HepG2 (cell line): ENCODE measurements at regions not wholly inside any gene's neighbourhood (a gene's known extent, or its start where the extent isn't known, plus 50 kb on each side); places are given as distances from the start of the nearest gene placed in this dataset.
A peak's percentile ranks its signal among the peaks of the same experiment; 100 is the strongest.

Source experiments
- ATAC-seq: fragments of 200-7000 bp; cut with Tn5 transposase; 3 replicates; pipeline ENCODE4 v1.9.1; 2020; ENCODE audit warnings: mild to moderate bottlenecking, moderate library complexity
- BruUV-seq: library from RNA; stranded (reverse); fragments of 400-500 nt; replicated peaks from 2 replicates; lab custom pipeline; 2021; lab: Mats Ljungman, UMichigan
- CTCF ChIA-PET: fragments of 300-600 bp; formaldehyde crosslinking; extraction: SDS; loops from one replicate; lab custom pipeline; 2021; ENCODE audit warnings: low total read pairs, inconsistent platforms, low intra/inter-chr PET ratio; lab: Yijun Ruan, JAX
- POLR2A ChIA-PET: fragments of 350-600 bp; sonication (Branson Sonifier 250); formaldehyde crosslinking; loops from one replicate; lab custom pipeline; 2020; ENCODE audit warnings: antibody characterized with exemption, inconsistent platforms; lab: Yijun Ruan, JAX
- DNase-seq: peaks from one replicate; pipeline ENCODE4 v3.0.0-alpha.2; 2015; ENCODE audit warnings: low spot score
- FAIRE-seq: peaks from 3 replicates; lab custom pipeline; 2011; peaks lifted over from hg19 to GRCh38; lab: Jason Lieb, UNC
- H2AFZ ChIP-seq: one replicate; pipeline ENCODE4 v1.6.1; 2011; ENCODE audit warnings: low read length, inconsistent platforms
- H3K27ac ChIP-seq: fragments of 300-600 bp; 3 replicates; pipeline ENCODE4 v1.8.0; 2011; ENCODE audit warnings: mixed run types, mild to moderate bottlenecking, mixed read lengths, low read length, inconsistent platforms; ENCODE audit not compliant: insufficient read depth; ENCODE audit errors: extremely low read length
- H3K27me3 ChIP-seq, 2 experiments: fragments of 200-600 bp in 1 of 2; 2 replicates in 1 of 2; 3 replicates in 1 of 2; pipeline versions ENCODE4 v1.6.0 to v1.8.0; 2011; ENCODE audit warnings: low read length in 2 of 2, mild to moderate bottlenecking in 2 of 2, moderate library complexity in 2 of 2, inconsistent platforms in 1 of 2; ENCODE audit not compliant: insufficient read depth in 2 of 2, control insufficient read depth in 1 of 2
- H3K36me3 ChIP-seq, 2 experiments: fragments of 200-600 bp in 1 of 2; replicated peaks in 1 of 2; 2 replicates in 1 of 2; 3 replicates in 1 of 2; pipeline versions ENCODE4 v1.5.1 to v1.8.0; 2011; ENCODE audit warnings: low read length in 2 of 2, inconsistent platforms in 1 of 2; ENCODE audit not compliant: insufficient read depth in 2 of 2, control insufficient read depth in 1 of 2
- H3K4me1 ChIP-seq: 2 replicates; pipeline ENCODE4 v1.5.1; 2012; ENCODE audit warnings: low read length, inconsistent platforms; ENCODE audit not compliant: insufficient read depth
- H3K4me2 ChIP-seq: 2 replicates; pipeline ENCODE4 v1.6.0; 2011; ENCODE audit warnings: low read depth, low read length, inconsistent platforms
- H3K4me3 ChIP-seq, 3 experiments: fragments of 200-600 bp in 1 of 3; sonication (generic), shearing (Covaris generic) in 1 of 3; replicated peaks in 1 of 3; 2 replicates each; pipeline ENCODE4 v1.5.1; 2011 to 2016; ENCODE audit warnings: low read length in 3 of 3, inconsistent platforms in 2 of 3, low read depth in 2 of 3, mild to moderate bottlenecking in 2 of 3, control low read depth in 1 of 3, mixed read lengths in 1 of 3; ENCODE audit not compliant: insufficient read depth in 1 of 3
- H3K79me2 ChIP-seq: one replicate; pipeline ENCODE4 v1.6.1; 2011; ENCODE audit warnings: low read length, inconsistent platforms; ENCODE audit not compliant: insufficient read depth
- H3K9ac ChIP-seq: 2 replicates; pipeline ENCODE4 v1.6.0; 2011; ENCODE audit warnings: mild to moderate bottlenecking, low read depth, low read length, inconsistent platforms; ENCODE audit not compliant: insufficient read depth
- H3K9me3 ChIP-seq: 2 replicates; pipeline ENCODE4 v1.5.1; 2012; ENCODE audit warnings: mild to moderate bottlenecking, low read length
- H4K20me1 ChIP-seq: 2 replicates; pipeline ENCODE4 v1.6.0; 2011; ENCODE audit warnings: inconsistent platforms, mild to moderate bottlenecking, low read length, moderate library complexity; ENCODE audit not compliant: insufficient read depth
- AHR ChIP-seq: IDR thresholded peaks from 2 replicates; pipeline ENCODE4 v1.6.1; 2018; ENCODE audit warnings: missing genetic modification reagents, missing compliant biosample characterization
- MAFK ChIP-seq, 2 experiments: IDR thresholded peaks in 1 of 2; conservative IDR thresholded peaks in 1 of 2; 2 replicates each; pipeline ENCODE4 v1.6.1; 2011; ENCODE audit warnings: improper control_type of control experiment in 2 of 2, low read length in 2 of 2
- REXO4 ChIP-seq: sonication (generic); formaldehyde crosslinking; IDR thresholded peaks from 2 replicates; pipeline ENCODE4 v1.8.0; 2022; ENCODE audit warnings: missing genetic modification reagents, mild to moderate bottlenecking, borderline replicate concordance
- ZFY ChIP-seq: sonication (generic); formaldehyde crosslinking; IDR thresholded peaks from 2 replicates; pipeline ENCODE4 v1.4.0; 2020; ENCODE audit warnings: missing genetic modification reagents
- ZNF326 ChIP-seq: sonication (generic); formaldehyde crosslinking; IDR thresholded peaks from 2 replicates; pipeline ENCODE4 v1.4.0; 2020; ENCODE audit warnings: missing genetic modification reagents, borderline replicate concordance
- ZNF652 ChIP-seq: IDR thresholded peaks from 2 replicates; pipeline ENCODE4 v1.6.1; 2016; ENCODE audit warnings: low read depth, borderline replicate concordance
- ZNF747 ChIP-seq: sonication (generic); formaldehyde crosslinking; IDR thresholded peaks from 2 replicates; pipeline ENCODE4 v1.8.1; 2023; ENCODE audit warnings: missing genetic modification reagents, mild to moderate bottlenecking, borderline replicate concordance
- ZSCAN31 ChIP-seq: sonication (generic); formaldehyde crosslinking; IDR thresholded peaks from 2 replicates; pipeline ENCODE4 v1.5.0; 2020; ENCODE audit warnings: low read depth, mild to moderate bottlenecking, missing genetic modification reagents
- WGBS: methylation state at CpG from one replicate; pipeline ENCODE4 v1.1.6; 2017; ENCODE audit warnings: low lambda C conversion rate; 5-methylcytosine and 5-hydroxymethylcytosine counted together
- in situ Hi-C: cut with HindIII; loops from 2 replicates; pipeline ENCODE4 v1.10.0; 2017; ENCODE audit warnings: low pct_unique_long_range_greater_than_20kb; ENCODE audit not compliant: extremely low pct_ligation_motif_present
- intact Hi-C: fragments of 100-400 bp; cut with micrococcal nuclease; formaldehyde crosslinking; loops from one replicate; pipeline ENCODE4 v1.10.0; 2022; ENCODE audit not compliant: unreplicated experiment

- Histone ChIP-seq H3K36me3 (no peaks in the 10 kb centered on the region), H3K4me1 (no peaks in the 10 kb centered on the region), H3K4me3 (no peak overlapping the region), H3K9ac (no peak overlapping the region), H3K27ac (no peak overlapping the region), H3K4me2 (no peak overlapping the region), H3K79me2 (no peaks in the 10 kb centered on the region), H3K9me3 (no peaks in the 10 kb centered on the region), H2AFZ (no peak overlapping the region), H3K27me3 (no peaks in the 10 kb centered on the region; a peak in 1 of 5 replicates), H4K20me1 (no peaks in the 10 kb centered on the region)
- DNase-seq (no peak), ATAC-seq (no peak), FAIRE-seq (no peak)
- TF ChIP-seq MAFK (conservative IDR thresholded peaks at IDR 0.05 in 1 of 2, IDR thresholded peaks at IDR 0.05 in 1 of 2; ENCODE audit: low read length in 2 of 2) (peak in 1 of 2 experiments; percentile 37; a peak in 2 of 4 replicates), ZNF747 (CRISPR knock-in tag) (no peak)
- 5% methylated on average over 1 of the region's 1 CpG for WGBS
- in situ Hi-C loops (no loop called here), intact Hi-C loops (no loop called here)
- ChIA-PET POLR2A (interaction anchor here (0.6 kb wide), 1 partner anchor 28 kb away, joined by 3 read pairs; no protein-coding TSS in a partner anchor), CTCF (no interaction called here)
- BruUV-seq, result no TSS peak
Measured at GRCh38 chr5:4989118-4989517, 151.0 kb upstream of the ADAMTS16 start.

GRCh38 chr5:4990017-4990416 is 150.1 kb upstream of the ADAMTS16 start:
- in situ Hi-C loops (no loop called here), intact Hi-C loops (no loop called here)
- Histone ChIP-seq H3K27ac (no peak overlapping the region), H4K20me1 (no peaks in the 10 kb centered on the region), H3K4me3 (no peak overlapping the region), H3K9me3 (no peaks in the 10 kb centered on the region), H3K4me1 (no peaks in the 10 kb centered on the region), H2AFZ (no peak overlapping the region), H3K79me2 (no peaks in the 10 kb centered on the region), H3K4me2 (no peak overlapping the region), H3K9ac (no peak overlapping the region), H3K36me3 (no peaks in the 10 kb centered on the region), H3K27me3 (no peaks in the 10 kb centered on the region; a peak in 1 of 5 replicates)
- ChIA-PET CTCF (no interaction called here), POLR2A (no interaction called here)
- DNase-seq (no peak), ATAC-seq (no peak), FAIRE-seq (no peak)
- TF ChIP-seq ZNF326 (CRISPR knock-in tag) (no peak), AHR (CRISPR knock-in tag) (no peak), ZFY (CRISPR knock-in tag) (no peak), ZNF652 (CRISPR knock-in tag) (no peak), REXO4 (CRISPR knock-in tag) (no peak), ZSCAN31 (CRISPR knock-in tag) (peak; percentile 60; the same call in 1 of the 2 replicates)
- WGBS, result 36% methylated on average over 5 of the region's 5 CpGs
- no TSS peak for BruUV-seq
